CD4-positive, alpha-beta T cell (primary cell): ENCODE measurements at regions not wholly inside any gene's neighbourhood (a gene's known extent, or its start where the extent isn't known, plus 50 kb on each side); places are given as distances from the start of the nearest gene placed in this dataset.

Experiments
- ATAC-seq: fragments of 200-7000 bp; cut with Tn5 transposase; one replicate; pipeline ENCODE4 v1.10.0; 2022; ENCODE audit warnings: mild to moderate bottlenecking; ENCODE audit not compliant: poor library complexity
- CTCF ChIA-PET: fragments of 350-600 bp; sonication (Branson Sonifier 250); formaldehyde crosslinking; loops from one replicate; lab custom pipeline; 2021; ENCODE audit warnings: antibody characterized with exemption, inconsistent platforms; lab: Charles Lee
- POLR2A ChIA-PET: fragments of 350-600 bp; sonication (Branson Sonifier 250); formaldehyde crosslinking; loops from one replicate; lab custom pipeline; 2021; ENCODE audit warnings: antibody characterized with exemption, inconsistent platforms; lab: Charles Lee
- DNase-seq, 14 experiments: peaks; one replicate each; pipeline ENCODE4 v3.0.0-alpha.2; 2013 to 2020; ENCODE audit warnings: mixed read lengths in 2 of 14
- H3K27ac ChIP-seq, 2 donors: one replicate each; pipeline versions ENCODE4 v1.5.1 to v1.7.0; 2013; ENCODE audit warnings: low read length in 2 of 2, low read depth in 1 of 2, mild to moderate bottlenecking in 1 of 2
- H3K27me3 ChIP-seq, 2 experiments: 1 replicate in 1 of 2; 2 replicates in 1 of 2; pipeline versions ENCODE4 v1.6.1 to v1.7.0; 2013; ENCODE audit warnings: low read length in 2 of 2, control low read depth in 1 of 2, mild to moderate bottlenecking in 1 of 2, moderate library complexity in 1 of 2; ENCODE audit not compliant: insufficient read depth in 2 of 2, control insufficient read depth in 1 of 2
- H3K36me3 ChIP-seq: one replicate; pipeline ENCODE4 v1.6.1; 2013; ENCODE audit warnings: low read length, control low read depth; ENCODE audit not compliant: insufficient read depth
- H3K4me1 ChIP-seq: one replicate; pipeline ENCODE4 v1.6.1; 2013; ENCODE audit warnings: low read length, control low read depth; ENCODE audit not compliant: insufficient read depth
- H3K4me3 ChIP-seq: one replicate; pipeline ENCODE4 v1.5.1; 2013; ENCODE audit warnings: mild to moderate bottlenecking, low read length, moderate library complexity
- H3K9me3 ChIP-seq, 2 experiments: 1 replicate in 1 of 2; 2 replicates in 1 of 2; pipeline versions ENCODE4 v1.6.1 to v1.7.0; 2013; ENCODE audit warnings: low read length in 2 of 2, mild to moderate bottlenecking in 2 of 2, control low read depth in 1 of 2, moderate library complexity in 1 of 2; ENCODE audit not compliant: control insufficient read depth in 1 of 2, insufficient read depth in 1 of 2
- H3K27ac Mint-ChIP-seq: one replicate; pipeline ENCODE4 v1.8.0; 2020; ENCODE audit warnings: mixed read lengths
- H3K27me3 Mint-ChIP-seq: one replicate; pipeline ENCODE4 v1.8.0; 2021; ENCODE audit warnings: mixed read lengths
- H3K36me3 Mint-ChIP-seq: one replicate; pipeline ENCODE4 v1.8.0; 2021; ENCODE audit warnings: low read depth, mixed read lengths
- H3K4me1 Mint-ChIP-seq: one replicate; pipeline ENCODE4 v1.8.0; 2021; ENCODE audit warnings: low read depth, mixed read lengths
- H3K4me3 Mint-ChIP-seq: one replicate; pipeline ENCODE4 v1.8.0; 2020; ENCODE audit warnings: mild to moderate bottlenecking, mixed read lengths
- H3K9me3 Mint-ChIP-seq: one replicate; pipeline ENCODE4 v1.8.0; 2020; ENCODE audit warnings: mixed read lengths
- intact Hi-C, 2 experiments: fragments of 100-400 bp; cut with DNase I in 1 of 2; cut with micrococcal nuclease in 1 of 2; formaldehyde crosslinking; loops; one replicate each; pipeline versions ENCODE4 v1.15.1 to v1.9.0; 2023 to 2025; cut with DNase I, micrococcal nuclease
- TF ChIP-seq, protein P1 (sequence below): fragments of 200-600 bp; IDR thresholded peaks from one replicate; pipeline ENCODE4 v1.8.0; 2022; ENCODE audit warnings: antibody characterized with exemption, mild to moderate bottlenecking

DNA sequence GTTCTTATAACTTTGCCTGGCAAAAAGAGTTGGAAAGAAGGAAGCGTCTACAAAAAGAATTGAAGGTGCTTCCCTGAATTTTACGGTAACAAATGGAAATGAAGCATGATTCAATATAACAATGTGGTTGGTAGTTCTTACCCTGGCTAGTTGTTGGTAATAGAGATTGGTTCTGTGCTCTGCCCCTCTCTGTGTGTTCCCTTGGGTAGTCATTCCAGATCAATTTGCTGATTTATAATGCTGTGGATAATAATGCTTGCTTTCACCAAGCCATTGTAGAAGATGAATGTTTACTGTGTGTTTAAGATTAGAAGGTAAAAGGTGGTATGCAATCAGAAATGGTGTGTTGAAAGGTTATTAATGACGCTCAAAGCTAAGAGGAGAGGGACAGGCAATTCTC lies 577.8 kb upstream of the NXPH2 start:
- intact Hi-C loops, result no loop called here
- no peak overlapping the region for H3K27ac Mint-ChIP-seq
- POLR2A ChIA-PET, result no interaction called here
- no peaks in the 10 kb centered on the region for H3K4me1 Mint-ChIP-seq
- CTCF ChIA-PET, result no interaction called here
- TF ChIP-seq, protein P1, sequence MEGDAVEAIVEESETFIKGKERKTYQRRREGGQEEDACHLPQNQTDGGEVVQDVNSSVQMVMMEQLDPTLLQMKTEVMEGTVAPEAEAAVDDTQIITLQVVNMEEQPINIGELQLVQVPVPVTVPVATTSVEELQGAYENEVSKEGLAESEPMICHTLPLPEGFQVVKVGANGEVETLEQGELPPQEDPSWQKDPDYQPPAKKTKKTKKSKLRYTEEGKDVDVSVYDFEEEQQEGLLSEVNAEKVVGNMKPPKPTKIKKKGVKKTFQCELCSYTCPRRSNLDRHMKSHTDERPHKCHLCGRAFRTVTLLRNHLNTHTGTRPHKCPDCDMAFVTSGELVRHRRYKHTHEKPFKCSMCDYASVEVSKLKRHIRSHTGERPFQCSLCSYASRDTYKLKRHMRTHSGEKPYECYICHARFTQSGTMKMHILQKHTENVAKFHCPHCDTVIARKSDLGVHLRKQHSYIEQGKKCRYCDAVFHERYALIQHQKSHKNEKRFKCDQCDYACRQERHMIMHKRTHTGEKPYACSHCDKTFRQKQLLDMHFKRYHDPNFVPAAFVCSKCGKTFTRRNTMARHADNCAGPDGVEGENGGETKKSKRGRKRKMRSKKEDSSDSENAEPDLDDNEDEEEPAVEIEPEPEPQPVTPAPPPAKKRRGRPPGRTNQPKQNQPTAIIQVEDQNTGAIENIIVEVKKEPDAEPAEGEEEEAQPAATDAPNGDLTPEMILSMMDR, result no peak
- DNase-seq, result no peak
- peaks cover 4% of the 10 kb centered on the region for H3K9me3 Mint-ChIP-seq
- H3K27me3 Mint-ChIP-seq, result no peaks in the 10 kb centered on the region
- Histone ChIP-seq H3K4me3 (no peak overlapping the region), H3K27me3 (no peaks in the 10 kb centered on the region), H3K9me3 (peaks cover 7 to 8% of the 10 kb centered on the region in 2 experiments), H3K36me3 (no peaks in the 10 kb centered on the region), H3K4me1 (no peaks in the 10 kb centered on the region), H3K27ac (no peak overlapping the region)
- H3K36me3 Mint-ChIP-seq, result no peaks in the 10 kb centered on the region
- no peak for ATAC-seq
- no peak overlapping the region for H3K4me3 Mint-ChIP-seq

DNA sequence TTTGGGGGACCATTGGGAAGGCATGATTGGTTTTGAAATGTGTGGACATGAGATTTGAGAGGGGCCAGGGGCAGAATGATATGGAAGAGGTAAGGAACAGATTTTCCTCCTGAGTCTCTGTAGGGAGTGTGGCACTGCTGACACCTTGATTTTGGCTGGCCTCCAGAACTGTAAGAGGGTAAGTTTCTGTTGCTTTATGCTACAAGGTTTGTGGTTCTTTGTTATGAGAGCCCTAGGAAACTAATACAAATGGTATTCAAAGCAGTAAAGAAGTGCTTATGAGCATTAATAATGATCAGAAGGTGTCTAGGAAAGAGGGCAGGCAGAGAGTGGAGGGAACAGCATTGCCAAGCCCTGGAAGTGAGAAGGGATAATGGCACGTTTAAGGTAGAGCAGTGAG lies 574.3 kb upstream of the NXPH2 start:
- ATAC-seq, result no peak
- no peak overlapping the region for H3K4me3 Mint-ChIP-seq
- no peak overlapping the region for H3K4me3 ChIP-seq
- H3K4me1 ChIP-seq, result no peaks in the 10 kb centered on the region
- DNase-seq, result no peak
- H3K27me3 Mint-ChIP-seq, result no peaks in the 10 kb centered on the region
- H3K36me3 Mint-ChIP-seq, result no peaks in the 10 kb centered on the region
- peaks cover 4% of the 10 kb centered on the region for H3K9me3 Mint-ChIP-seq
- H3K27ac ChIP-seq, result no peak overlapping the region
- CTCF ChIA-PET, result no interaction called here
- intact Hi-C loops, result no loop called here
- TF ChIP-seq, protein P1, result no peak
- no peaks in the 10 kb centered on the region for H3K4me1 Mint-ChIP-seq
- no peaks in the 10 kb centered on the region for H3K27me3 ChIP-seq
- POLR2A ChIA-PET, result no interaction called here
- H3K36me3 ChIP-seq, result no peaks in the 10 kb centered on the region
- peaks cover 7 to 8% of the 10 kb centered on the region in 2 experiments for H3K9me3 ChIP-seq
- H3K27ac Mint-ChIP-seq, result no peak overlapping the region

DNA sequence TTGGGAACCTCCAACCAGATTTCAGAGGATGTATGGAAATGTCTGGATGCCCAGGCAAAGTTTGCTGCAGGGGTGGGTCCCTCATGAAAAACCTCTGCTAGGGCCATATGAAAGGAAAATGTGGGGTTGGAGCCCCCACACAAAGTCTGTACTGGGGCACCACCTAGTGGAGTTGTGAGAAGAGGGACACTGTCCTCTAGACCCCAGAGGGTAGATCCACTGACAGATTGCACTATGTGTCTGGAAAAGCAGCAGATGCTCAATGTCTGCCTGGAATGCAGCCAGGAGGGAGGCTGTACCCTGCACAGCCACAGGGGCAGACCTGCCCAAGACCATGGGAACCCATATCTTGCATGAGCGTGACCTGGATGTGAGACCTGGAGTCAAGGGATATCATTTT lies 573.7 kb upstream of the NXPH2 start:
- ChIA-PET POLR2A (no interaction called here), CTCF (no interaction called here)
- H3K27me3 Mint-ChIP-seq, result no peaks in the 10 kb centered on the region
- no peak overlapping the region for H3K4me3 Mint-ChIP-seq
- TF ChIP-seq, protein P1, result no peak
- no peak overlapping the region for H3K27ac ChIP-seq
- no peaks in the 10 kb centered on the region for H3K27me3 ChIP-seq
- H3K4me1 Mint-ChIP-seq, result no peaks in the 10 kb centered on the region
- no peaks in the 10 kb centered on the region for H3K36me3 ChIP-seq
- no peak overlapping the region for H3K4me3 ChIP-seq
- H3K27ac Mint-ChIP-seq, result no peak overlapping the region
- H3K4me1 ChIP-seq, result no peaks in the 10 kb centered on the region
- H3K9me3 Mint-ChIP-seq, result peaks cover 4% of the 10 kb centered on the region
- ATAC-seq, result no peak
- no peak for DNase-seq
- intact Hi-C loops, result no loop called here
- H3K9me3 ChIP-seq, result peaks cover 7 to 8% of the 10 kb centered on the region in 2 experiments
- no peaks in the 10 kb centered on the region for H3K36me3 Mint-ChIP-seq
